IPS-NIHi7 (cell line): ENCODE measurements at regions not wholly inside any gene's neighbourhood (a gene's known extent, or its start where the extent isn't known, plus 50 kb on each side); places are given as distances from the start of the nearest gene placed in this dataset.
A peak's percentile ranks its signal among the peaks of the same experiment; 100 is the strongest.
"Not testable (repeated sequence)": the region's sequence is repeated elsewhere in the genome, so short reads cannot be mapped to it uniquely, and the experiment has no call there.

Source experiments
- DNase-seq: peaks from one replicate; pipeline ENCODE4 v3.0.0; 2012; ENCODE audit warnings: mixed read lengths; ENCODE audit errors: extremely low spot score

DNA sequence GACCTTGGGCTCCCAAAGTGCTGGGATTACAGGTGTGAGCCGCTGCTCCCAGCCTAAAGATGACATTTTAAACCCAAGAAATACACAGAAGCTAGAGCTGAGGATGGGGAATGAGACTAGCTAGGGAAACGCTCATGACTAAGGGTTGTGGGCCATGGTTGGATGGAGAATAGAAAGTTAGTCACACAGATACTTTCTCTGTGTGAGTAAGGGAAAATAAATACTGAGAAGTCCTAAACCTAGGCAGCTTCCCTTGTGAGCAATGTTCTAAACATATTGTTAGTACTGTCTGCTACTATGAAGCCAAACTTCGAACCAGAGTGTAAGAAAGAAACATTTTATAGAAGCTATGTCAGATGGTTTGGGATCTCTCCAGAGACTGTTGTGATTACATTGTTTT is 304.8 kb upstream of the STAC start:
- DNase-seq, result no peak

DNA sequence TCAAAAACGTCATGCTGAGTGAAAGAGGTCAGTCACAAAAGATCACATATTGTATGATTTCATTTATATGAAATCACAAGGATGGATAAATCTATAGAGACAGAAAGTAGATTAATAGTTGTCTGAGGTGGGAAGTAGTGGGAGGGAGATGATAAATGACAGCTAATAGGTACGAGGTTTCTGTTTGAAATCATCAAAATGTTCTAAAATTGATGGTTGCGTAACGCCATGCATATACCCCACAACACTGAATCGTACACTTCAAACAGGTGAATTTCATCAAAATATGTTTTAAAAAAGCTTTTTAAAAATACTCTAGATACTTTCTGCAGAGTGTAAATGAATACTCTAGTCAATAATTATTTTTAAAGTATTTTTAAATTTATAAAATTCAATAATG is 303.0 kb upstream of the STAC start:
- no peak for DNase-seq

DNA sequence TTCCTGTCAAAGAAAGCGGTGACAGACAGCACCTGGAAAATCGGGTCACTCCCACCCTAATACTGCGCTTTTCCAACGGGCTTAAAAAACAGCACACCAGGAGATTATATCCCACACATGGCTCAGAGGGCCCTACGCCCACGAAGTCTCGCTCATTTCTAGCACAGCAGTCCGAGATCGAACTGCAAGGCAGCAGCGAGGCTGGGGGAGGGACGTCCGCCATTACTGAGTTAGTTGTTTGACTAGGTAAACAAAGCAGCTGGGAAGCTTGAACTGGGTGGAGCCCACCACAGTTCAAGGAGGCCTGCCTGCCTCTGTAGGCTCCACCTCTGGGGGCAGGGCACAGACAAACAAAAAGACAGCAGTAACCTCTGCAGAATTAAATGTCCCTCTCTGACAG is 297.3 kb upstream of the STAC start:
- not testable (repeated sequence) for DNase-seq

DNA sequence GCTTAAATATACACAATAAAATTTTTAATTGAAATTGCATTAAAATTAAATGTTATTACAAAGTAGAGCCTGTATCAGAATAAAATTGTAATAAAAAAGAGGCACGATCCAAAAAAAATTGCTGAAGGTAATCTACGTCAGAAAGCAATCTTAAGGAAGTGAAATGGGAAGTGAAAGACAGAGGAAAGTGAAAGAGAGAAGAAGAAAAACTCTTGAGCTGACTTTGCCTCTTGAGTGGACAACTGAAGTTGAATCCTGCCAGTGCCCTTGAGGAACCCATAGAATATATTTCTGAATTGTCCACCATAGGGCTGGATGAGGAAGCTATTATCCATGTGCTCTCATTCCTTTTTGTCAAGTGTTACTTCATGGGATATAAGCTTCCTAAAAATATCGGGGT is 285.1 kb upstream of the STAC start:
- DNase-seq, result no peak

DNA sequence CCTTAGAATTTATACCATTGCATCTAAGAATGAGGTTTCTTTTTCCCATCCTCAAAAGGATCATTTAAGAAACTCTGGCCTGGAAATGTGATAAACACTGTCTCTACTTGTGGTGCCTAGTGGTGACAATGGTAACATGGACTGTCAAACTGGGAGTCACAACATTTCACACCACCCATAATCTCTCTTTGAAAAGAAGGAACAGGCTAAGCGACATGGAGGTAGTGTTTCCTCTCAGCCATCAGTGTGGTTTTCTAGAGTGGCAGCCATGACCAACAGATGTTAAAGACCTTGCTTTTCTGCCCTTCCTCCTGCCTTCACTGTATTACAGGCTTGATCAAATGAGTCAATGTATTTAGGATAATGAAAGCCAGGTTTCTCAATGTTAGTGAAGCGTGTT is 283.1 kb upstream of the STAC start:
- no peak for DNase-seq

DNA sequence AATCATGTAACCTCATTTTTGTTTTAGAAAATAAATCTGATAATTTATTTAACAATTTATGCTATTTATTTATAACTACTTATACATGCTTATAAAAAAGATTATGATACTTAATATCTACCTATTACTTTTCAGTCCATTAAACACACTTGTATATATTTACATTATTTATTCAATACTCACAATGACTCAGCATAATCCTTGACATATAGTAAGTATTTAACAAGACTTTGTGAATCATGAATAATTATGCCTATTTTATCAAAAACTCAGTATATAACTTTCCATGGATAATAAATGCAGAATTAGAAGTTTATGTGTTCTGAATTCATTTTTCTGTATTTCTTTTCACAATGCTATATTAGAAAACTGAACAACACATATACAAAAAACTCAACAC is 266.0 kb upstream of the STAC start:
- no peak for DNase-seq

DNA sequence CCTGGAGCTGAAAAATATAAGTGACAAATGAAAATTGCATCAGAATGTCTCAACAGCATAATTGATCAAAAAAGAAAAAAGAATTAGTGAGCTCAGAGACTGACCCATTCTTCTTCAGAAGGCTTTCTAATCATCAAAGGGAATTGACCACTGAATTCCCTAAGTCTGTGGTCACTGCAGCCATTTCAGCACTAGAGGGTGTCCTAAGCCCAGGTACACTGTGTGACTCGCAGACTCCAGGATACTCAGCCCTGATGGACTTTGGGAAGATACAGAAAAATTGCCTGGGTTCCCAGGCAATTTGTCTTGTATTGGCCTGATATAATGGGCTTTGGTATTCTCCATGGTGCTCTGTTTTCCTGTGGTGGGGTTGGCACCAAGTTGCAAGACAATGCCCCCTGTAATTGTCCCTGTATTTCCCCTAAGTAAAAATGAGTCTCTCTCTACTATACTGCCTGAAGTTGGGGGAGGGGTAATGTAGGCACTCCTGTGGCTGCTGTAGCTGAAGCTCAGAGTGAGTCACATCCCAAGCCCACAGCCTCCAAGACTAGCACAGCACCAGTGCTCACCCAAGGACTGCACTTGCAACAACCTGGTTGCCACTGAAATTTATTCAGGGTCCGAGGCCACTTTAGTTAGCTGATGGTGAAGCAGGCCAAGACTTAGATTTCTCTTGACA is 256.0 kb upstream of the STAC start:
- DNase-seq, result peak; percentile 76

DNA sequence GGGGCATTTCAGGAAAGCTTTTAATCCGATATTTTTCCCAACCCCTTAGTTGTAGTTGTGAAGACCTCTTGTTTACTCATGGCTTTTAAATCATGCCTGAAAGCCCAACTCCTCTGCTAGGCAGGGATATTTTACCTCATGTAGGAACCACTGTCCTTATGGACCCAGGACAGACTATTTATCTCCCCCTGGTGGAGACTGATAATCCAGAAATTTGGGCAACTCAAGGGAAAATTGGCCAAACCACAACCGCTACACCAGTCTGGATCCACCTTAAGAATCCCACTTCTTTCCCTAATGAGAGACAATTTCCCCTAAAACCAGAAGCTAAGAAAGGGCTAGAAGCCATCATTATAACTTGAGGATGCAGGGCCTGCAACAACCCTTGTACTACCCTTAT is 248.1 kb upstream of the STAC start:
- peak; percentile 16 for DNase-seq

DNA sequence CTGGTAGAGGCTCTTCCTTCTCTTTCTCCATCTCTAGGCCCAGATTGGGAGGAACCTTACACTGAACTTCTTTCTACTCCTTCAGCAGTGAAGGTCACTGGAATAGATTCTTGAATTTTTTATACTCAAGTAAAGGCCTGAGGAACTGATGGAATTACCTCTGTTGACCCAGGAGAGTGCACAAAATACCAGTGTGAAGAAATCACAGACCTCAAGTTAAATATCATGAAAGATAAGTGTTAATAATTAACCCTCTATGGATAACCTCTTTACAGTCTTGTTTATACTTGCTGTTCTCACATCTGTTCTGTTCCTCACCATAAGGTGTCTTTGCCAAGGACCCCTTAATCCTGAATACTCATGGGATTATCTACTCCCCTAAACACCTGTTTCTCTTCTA is 244.4 kb upstream of the STAC start:
- no peak for DNase-seq

DNA sequence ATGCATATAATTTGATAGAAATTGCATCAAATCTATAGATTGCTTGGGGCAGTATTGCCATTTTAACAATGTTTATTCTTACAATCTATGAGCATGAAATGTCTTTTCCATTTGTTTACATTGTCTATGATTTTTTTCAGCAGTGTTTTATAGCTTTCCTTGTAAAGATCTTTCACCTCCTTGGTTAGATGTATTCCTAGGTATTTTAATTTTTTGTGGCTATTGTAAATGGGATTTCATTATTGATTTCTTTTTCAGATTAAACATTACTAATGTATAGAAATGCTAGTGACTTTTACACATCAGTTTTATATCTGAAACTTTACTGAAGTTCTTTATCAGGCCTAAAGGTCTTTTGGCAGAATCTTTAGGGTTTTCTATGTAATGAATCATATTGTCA is 237.6 kb upstream of the STAC start:
- no peak for DNase-seq

DNA sequence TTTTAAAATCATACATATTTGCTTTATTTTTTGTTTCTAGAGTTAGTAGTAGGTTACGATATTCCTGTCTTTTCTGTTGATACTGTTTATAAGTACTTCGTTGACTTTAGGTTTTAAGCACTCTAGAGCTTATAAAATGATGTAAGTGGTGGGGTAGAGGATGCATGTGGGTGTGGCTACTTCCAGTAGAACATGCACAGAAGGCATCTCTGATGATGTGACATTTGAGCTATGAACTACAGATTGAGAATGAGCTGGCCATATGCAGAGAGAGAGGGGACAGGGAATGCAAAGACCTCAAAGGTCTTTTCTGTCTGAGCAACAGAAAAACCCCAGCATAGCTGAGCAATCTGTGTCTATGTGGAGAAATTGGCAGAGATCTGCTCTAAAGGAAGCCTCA is 233.9 kb upstream of the STAC start:
- DNase-seq, result no peak

DNA sequence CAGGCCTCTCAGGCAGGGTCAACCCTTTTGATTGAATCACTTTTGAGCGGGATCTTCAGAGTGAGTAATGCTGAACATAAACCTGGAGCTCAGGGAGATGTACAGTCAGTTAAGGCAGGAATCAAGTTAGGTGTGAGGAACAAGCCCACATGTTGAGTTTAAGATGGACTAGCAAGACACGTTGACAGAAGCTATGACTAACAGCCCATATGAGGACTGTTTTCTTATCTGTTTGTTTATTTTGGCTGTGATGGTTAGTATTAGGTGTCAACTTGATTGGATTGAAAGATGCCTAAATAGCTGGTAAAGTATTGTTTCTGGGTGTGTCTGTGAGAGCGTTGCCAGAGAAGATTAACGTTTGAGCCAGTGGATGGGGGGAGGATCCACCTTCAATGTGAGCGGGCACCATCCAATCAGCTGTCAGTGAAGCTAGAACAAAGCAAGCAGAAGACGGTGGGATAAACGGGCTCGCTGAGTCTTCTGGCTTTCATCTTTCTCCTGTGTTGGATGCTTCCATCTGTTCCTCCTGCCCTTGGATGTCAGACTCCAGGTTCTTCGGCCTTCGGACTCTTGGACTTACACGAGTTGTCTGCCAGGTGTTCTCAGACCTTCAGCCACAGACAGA is 232.3 kb upstream of the STAC start:
- DNase-seq, result no peak

DNA sequence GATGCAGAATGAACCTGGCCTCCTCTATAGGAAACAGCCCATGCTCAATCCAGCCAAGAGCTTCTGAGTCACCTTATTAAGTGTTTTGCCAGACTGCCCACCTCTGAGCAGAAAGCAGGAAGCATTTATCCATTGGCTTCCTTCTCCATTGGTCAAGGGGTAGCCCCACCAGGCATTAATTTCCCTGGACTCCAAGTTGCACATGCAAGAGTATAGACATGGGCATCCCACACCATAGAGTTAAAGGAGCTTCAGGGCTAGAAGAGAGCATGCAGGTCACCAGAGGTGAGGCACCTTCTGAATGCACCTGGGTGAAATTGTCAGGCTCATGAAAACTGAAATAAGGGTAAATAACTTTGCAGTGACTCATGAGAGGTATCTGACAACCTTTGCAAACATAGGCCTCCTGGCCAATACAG is 230.8 kb upstream of the STAC start:
- no peak for DNase-seq

DNA sequence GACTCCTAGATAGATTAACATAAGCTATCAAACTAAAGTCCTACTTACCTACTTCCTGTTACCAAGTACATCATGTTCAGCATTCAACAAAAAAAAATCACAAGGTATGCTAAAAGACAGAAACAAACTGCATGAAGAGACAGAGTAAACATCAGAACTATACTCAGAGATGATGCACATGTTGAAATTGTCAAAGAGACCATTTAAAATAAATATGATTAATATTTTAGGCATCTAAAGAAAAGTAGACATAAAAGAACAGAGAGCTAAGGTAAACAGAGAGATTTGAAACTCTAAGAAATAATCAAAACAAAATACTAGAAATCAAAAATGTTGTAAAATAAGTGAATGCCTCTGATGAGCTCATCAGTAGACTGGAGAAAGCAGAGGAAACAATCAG is 224.8 kb upstream of the STAC start:
- no peak for DNase-seq

DNA sequence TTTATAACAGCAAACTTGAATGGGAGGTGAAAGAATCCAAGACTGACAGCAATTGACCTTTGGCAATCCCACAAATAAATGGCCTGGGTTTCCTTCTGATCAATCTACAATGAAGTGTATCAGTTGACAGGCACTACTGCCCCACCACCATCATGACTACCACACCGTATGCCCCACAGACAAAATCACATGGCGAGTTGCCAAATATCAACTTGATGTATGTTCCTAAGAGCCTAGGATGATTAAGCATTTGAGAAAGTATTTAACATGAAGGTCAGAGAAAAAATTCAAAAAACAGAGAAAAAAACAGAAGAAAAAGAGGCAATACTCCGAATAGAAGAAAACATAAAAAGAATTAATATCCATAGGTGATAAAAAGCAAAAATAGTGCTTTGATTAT is 215.9 kb upstream of the STAC start:
- DNase-seq, result no peak

DNA sequence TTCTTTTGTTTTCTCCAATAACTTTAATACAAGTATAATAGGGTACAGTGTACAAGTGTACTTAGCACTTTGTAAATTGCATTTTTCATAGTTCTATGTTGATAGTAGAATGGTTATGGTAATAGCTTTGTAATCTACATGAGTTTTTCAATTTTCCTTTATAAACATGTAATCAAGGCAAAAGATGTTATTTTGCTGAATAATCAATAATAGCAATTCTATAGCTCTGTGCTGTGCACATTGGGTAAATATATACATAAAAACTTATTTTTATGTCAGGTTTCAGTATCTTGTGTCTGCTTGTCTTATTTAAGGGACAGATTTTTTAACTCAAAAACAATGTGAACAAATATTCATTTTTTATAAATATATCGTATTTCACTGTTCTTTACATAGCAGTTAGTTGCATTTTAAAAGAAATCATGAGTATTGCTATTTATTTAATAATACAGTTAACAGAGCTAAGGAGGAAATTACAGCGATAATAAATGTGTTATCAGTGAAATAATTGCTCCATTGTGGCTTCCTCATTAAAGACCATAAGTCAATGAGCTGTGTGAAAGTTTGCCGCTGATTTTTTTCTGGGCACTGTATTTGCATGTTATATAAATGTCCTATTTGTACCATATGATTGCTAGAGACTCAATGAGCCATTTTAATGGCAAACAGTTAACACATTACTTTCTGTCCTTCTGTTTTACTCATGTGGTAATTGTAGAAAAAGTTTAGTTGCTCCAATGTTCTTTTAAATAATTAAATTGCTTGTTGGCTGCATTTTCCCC is 214.6 kb upstream of the STAC start:
- no peak for DNase-seq

DNA sequence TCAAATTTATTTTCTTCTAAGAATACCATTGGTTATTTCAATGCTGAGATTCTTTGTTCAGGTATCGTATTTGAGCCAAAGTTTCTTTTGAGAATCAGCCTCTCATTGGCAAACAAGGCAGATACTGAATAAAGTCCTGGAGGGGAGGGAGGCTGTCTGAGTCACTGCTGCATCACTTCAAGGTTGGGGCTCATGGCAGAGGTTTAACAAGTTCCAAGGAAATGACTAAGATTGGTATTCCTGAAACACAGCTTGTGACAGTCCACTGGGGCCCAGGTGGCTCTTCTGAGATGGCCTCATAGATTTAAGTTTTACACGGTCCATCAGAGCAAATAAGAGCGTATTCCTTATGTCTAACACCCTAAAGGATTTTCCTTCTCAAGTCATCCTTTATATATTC is 213.8 kb upstream of the STAC start:
- peak; percentile 30 for DNase-seq

DNA sequence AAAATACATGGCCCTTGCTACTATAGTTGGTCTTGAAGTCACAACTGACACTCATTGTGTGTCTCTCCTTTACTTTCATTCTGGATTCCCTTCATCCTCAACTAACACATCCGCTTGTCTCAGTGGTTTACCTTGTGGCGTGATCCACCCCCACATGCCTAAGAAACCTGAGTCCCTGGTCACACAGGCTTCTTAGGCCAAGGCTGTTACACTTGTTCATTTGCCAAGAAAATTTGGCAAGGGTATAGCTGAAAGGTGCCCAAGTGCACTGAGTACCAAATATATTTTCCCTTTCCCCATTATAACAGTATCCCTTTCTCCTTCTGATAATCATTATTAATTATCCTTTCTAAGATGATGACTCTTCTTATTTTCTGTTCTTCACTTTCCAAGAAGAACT is 207.6 kb upstream of the STAC start:
- no peak for DNase-seq

DNA sequence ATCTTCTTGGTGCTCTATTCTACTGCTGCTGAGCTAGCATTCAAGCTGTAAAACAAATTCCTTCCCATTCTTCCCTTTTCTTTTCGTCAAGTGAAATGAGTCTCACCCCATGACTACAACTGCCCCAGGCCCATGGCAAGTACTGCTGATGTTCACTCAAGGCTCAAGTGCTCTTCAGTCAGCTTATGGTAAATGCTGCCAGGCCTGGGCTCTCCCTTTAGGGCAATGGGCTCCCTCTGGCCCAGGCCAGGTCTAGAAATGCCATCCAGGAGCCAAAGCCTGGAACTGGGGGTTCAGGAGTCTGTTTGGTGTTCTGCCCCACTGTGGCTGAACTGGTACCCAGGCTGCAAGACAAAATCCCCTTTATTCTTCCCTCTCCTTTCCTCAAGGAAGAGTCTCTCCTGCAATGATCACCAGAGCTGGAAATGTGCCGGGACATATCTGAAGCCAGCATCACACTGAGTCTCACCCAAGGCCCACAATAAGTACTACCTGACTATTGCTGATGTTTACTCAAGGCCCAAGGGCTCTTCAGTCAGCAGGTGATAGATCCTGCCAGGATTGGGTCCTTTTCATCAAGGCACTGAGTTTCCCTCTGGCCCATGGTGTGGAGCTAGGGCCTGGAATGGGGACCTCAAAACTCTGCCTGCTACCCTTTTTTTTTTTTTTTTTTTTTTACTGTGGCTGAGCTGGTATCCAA is 205.0 kb upstream of the STAC start:
- DNase-seq, result no peak

DNA sequence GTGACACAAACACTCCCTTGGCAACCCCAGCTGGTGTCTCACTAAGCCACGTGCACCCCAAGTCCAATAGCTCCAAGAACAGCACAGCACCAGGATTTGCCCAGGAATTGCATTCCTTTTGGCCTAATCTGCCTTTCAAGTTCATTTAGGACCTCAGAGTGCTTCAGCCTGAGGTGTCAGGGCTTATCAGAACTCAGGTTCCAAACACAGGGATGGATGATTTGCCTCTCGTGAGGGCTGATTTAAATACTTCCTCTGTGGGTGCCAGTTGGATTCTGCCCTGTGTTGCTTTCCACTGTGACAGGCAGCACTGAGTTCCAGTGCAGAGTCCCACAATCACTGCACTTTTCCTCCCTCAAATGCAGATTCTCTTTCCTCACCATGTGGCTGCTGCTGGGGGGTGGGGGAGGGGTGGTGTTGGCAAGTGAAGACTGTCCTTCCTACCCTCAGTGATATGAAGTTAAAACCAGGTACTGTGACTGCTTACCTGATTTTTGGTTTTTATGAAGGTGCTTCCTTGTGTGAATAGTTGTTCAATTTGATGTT is 204.3 kb upstream of the STAC start:
- no peak for DNase-seq

DNA sequence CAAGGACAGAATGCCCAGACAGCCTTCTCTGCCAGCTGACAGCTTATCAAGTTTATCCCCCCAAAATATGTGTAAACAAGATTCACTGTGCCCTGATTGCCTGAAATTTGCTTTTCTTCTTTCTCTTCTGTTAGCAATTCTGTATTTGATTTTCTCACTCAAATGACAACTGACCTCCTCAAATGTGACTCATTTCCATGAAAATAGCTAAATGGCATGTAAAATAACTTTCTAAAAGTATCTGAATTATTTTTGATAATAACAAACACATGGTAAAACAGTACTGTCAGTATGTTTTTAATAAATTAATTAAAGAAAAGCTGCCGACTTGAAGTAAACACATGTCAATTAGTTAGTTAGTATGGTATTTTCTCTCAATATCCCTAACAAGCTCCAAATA is 202.3 kb upstream of the STAC start:
- no peak for DNase-seq

DNA sequence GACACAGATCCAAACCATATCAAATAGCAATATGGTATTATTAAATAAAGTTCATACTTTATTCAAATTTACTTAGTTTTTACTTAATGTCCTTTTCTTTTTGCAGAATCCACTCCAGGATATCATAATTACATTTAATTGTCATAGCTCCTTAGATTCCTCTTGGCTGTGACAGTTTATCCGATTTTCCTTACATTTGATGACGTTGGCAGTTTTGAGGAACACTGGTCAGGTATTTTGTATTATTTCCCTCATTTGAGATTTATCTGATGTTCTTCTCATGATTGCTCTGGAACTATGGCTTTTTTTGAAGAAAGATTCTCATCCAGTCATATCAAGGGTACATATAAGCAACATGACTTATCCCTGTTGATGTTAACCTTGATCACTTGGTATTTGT is 198.3 kb upstream of the STAC start:
- DNase-seq, result no peak
